ENCODE measurements at regions not wholly inside any gene's neighbourhood (a gene's known extent, or its start where the extent isn't known, plus 50 kb on each side); places are given as distances from the start of the nearest gene placed in this dataset.

GRCh38 chr2:125681576-125681975 lies 974.4 kb upstream of the GYPC start:
- DNase-seq = no peak
- WGBS, 5 donors = 79 to 83% (median 83%) methylated on average over 1 of the region's 1 CpG
- no peak for TF ChIP-seq POLR2A (IDR thresholded peaks at IDR 0.05)
- TF ChIP-seq POLR2AphosphoS5 (IDR thresholded peaks at IDR 0.05) = no peak
- TF ChIP-seq CTCF (IDR thresholded peaks at IDR 0.05 in 8 of 11, conservative IDR thresholded peaks at IDR 0.05 in 3 of 11) = no peak
- no peaks in the 10 kb centered on the region for H3K27me3 ChIP-seq (replicated peaks in 1 of 7)
- no peak overlapping the region for H3K4me3 ChIP-seq
- no peaks in the 10 kb centered on the region for H3K4me1 ChIP-seq
- H3K9me3 ChIP-seq = peaks cover 0 to 19% (median 0%) of the 10 kb centered on the region in 8 donors
- no peak overlapping the region for H3K27ac ChIP-seq
- no peaks in the 10 kb centered on the region for H3K36me3 ChIP-seq
- intact Hi-C loops (cut with DNase I; ENCODE audit: low total_unique reads) = no loop called here

- 78 to 83% (median 81%) methylated on average over 3 of the region's 3 CpGs for WGBS, 5 donors
- intact Hi-C loops (cut with DNase I; ENCODE audit: low total_unique reads) = no loop called here
- Histone ChIP-seq H3K27ac (no peak overlapping the region), H3K4me1 (no peaks in the 10 kb centered on the region), H3K4me3 (no peak overlapping the region), H3K36me3 (no peaks in the 10 kb centered on the region), H3K27me3 (replicated peaks in 1 of 7) (no peaks in the 10 kb centered on the region), H3K9me3 (peaks cover 0 to 19% (median 0%) of the 10 kb centered on the region in 8 donors)
- TF ChIP-seq POLR2A (IDR thresholded peaks at IDR 0.05) (no peak), POLR2AphosphoS5 (IDR thresholded peaks at IDR 0.05) (no peak), CTCF (IDR thresholded peaks at IDR 0.05 in 8 of 11, conservative IDR thresholded peaks at IDR 0.05 in 3 of 11) (no peak)
- no peak for DNase-seq
These were observed 973.8 kb upstream of the GYPC start for GRCh38 chr2:125681976-125682805.

DNA sequence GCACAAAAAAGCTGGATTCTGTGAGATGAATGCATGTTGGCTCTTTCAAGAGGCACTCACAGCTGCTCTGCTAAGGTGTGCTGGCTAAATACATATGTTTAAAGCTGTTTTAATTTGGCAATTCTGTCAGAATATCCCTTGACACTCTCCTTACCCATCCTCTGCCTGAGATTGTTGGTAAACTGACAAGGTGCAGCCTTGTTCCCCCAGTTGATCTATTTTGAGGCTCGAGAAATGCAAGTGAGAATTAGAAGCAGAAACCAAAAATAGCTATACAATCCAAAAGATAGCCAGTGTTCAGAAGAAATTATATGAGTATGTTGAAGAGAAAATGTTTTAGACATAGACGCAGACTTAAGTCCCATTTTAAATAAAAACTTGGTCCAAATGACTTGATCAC lies 971.7 kb upstream of the GYPC start:
- Histone ChIP-seq H3K9me3 (peaks cover 0 to 19% (median 0%) of the 10 kb centered on the region in 8 donors), H3K27ac (no peak overlapping the region), H3K36me3 (no peaks in the 10 kb centered on the region), H3K4me1 (no peaks in the 10 kb centered on the region), H3K4me3 (no peak overlapping the region), H3K27me3 (replicated peaks in 1 of 7) (no peaks in the 10 kb centered on the region)
- no peak for DNase-seq
- 79 to 90% (median 81%) methylated on average over 2 of the region's 2 CpGs for WGBS, 5 donors
- intact Hi-C loops (cut with DNase I; ENCODE audit: low total_unique reads) = no loop called here
- TF ChIP-seq CTCF (IDR thresholded peaks at IDR 0.05 in 8 of 11, conservative IDR thresholded peaks at IDR 0.05 in 3 of 11) = no peak

- Histone ChIP-seq H3K4me3 (no peak overlapping the region), H3K9me3 (peaks cover 0 to 13% (median 0%) of the 10 kb centered on the region in 8 donors)
- WGBS, 5 donors = 53 to 76% (median 69%) methylated on average over 2 of the region's 2 CpGs
These were observed 971.0 kb upstream of the GYPC start for GRCh38 chr2:125684932-125685331.

More at GRCh38 chr2:125684932-125685331, 971.0 kb upstream of the GYPC start:
- TF ChIP-seq POLR2A (IDR thresholded peaks at IDR 0.05) (no peak), POLR2AphosphoS5 (IDR thresholded peaks at IDR 0.05) (no peak)
- intact Hi-C loops (cut with DNase I; ENCODE audit: low total_unique reads) = no loop called here
- Histone ChIP-seq H3K36me3 (no peaks in the 10 kb centered on the region), H3K27ac (no peak overlapping the region), H3K27me3 (replicated peaks in 1 of 7) (no peaks in the 10 kb centered on the region), H3K4me1 (no peaks in the 10 kb centered on the region)
- DNase-seq = no peak

Measured in spleen (tissue), 11 donors.